Middle frontal gyrus (tissue), 1 donor: ENCODE measurements at regions not wholly inside any gene's neighbourhood (a gene's known extent, or its start where the extent isn't known, plus 50 kb on each side); places are given as distances from the start of the nearest gene placed in this dataset.

ENCODE experiments used
- DNase-seq: peaks from one replicate; pipeline ENCODE4 v3.0.0-alpha.2; 2015; ENCODE audit warnings: low spot score; ENCODE audit errors: extremely low spot score

DNA sequence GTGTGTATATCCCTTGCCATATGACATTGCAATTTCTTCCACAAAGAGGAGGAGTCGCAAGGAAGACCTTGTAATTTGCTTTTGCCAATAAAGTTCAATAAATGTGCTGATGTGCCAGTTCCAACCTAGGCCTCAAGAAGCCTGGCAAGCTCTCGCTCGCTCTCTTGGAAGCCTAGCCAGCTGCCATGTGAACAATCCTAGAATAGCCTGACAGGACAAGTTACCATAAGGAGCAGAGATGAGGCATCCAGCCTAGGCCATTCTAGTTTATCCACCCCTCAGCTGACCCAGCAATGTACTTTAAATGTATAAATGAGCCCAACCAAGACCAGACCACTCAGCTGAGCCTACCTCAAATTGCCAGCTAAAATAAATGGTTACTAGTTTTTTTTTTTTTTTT, 145.7 kb upstream of the QRFPR start:
- no peak for DNase-seq

DNA sequence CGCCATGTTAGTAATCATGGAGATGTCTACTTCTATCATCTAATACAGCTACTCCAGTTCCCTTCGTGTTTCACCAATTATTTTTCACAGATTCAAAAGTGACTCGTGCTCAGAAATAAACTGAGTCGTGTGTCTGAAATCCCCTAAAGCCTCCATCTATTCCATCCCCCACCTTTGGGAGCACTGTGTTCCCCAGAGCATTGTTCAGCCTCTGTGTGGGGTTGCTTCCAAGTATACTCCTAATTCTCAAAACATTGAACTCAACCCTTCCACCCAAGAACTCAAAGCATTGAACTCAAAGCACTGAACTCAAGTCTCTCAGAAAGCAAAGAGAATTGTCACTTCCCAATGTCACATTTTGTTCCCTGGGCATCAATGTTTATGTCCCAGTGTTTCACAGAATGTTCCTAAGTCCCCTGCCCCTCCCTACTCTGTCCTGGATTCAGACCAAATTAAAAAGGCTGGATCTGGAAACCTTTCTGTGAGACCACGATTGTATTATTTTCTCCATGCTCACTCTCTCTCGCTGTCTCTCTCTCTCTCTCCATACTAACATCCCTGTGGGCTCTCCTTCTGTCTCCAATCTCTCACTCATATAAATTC, 138.5 kb upstream of the QRFPR start:
- DNase-seq: no peak

DNA sequence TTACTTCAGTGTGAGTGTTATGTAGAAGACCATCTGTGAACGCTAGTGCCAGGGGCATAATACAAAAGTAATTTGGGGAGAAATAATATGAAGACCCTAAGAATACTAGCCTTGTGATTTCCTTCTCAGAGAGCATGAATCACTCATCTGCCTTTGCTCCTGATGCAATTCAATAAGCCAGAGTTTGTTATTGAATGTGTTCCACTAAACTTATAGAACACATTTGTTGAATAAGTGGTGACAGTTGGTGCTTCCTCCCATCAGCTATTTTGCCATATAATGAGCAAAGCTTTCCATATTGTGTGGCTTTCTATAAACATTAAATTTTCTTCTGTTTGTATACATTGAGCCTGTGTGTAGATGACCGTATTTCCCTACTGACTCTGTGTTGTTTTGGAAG, 136.4 kb upstream of the QRFPR start:
- no peak for DNase-seq

GRCh38 chr4:121514443-121514842, 133.6 kb upstream of the QRFPR start:
- no peak for DNase-seq

- no peak for DNase-seq
Measured at GRCh38 chr4:121510341-121510874, 129.6 kb upstream of the QRFPR start.

DNA sequence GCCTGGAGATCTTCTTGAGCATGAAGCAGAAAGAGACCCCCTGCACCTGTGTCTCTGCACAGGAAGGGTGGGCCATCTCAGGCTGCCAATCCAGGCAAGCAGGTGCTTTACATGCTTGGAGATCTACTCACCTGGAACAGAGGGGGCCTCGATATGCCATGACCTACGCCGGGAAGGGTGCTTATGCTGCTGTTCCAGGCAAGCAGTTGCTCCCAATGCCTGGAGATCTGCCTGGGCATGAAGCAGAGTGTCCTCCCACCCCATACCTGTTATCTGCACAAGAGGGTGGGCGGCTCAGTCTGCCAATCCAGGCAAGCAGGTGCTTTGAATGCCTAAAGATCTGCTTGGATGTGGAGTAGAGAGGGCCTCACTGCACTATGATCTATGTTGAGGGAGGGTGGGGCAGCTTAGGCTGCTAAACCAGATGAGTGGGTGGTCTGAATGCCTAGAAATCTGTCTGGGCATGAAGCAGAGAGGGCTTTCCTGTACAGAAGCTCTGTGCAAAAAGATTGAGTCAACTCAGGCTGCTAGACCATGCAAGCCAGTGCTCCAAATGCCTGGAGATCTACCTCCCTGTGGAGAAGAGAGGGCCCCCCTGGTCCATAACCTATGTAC, 104.5 kb upstream of the QRFPR start:
- DNase-seq: no peak

GRCh38 chr4:121484633-121485032, 103.8 kb upstream of the QRFPR start:
- no peak for DNase-seq

DNA sequence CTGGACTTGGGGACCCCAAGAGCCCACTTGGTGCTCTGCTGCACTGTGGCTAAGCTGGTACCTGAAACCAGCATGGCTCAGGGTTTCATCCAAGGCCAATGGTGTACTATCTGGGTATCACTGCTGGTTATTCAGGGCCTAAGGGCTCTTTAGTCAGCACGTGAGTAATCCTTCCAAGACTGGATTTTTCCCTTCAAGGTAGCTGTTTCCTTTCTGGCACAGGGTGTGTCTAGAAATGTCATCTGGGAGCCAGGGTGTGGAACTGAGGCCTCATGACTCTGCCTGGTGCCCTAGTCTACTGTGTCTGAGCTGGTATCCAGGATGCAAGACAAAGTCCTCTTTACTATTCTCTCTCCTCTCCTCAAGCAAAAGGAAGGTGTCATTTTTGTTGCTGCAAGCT, 99.0 kb upstream of the QRFPR start:
- DNase-seq: no peak

GRCh38 chr4:121477480-121477879, 96.7 kb upstream of the QRFPR start:
- no peak for DNase-seq

DNA sequence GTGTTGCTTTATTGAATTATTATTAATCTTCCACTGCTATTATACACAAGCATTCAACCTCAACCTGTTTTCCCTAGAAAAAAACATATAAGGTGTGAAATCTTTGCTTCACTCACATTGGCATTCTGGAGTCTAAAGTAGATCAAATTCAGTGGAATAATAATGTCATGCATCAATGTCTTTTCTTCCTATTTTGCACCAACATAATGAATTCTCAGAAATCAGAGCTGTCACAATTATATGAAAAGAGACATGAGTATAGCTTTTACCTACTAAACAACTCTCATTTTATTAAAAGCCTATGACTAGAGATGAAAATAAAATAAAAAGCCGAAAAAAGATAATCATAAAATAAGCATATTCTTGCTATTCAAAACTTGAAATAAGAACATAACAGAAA, 96.3 kb upstream of the QRFPR start:
- no peak for DNase-seq

DNA sequence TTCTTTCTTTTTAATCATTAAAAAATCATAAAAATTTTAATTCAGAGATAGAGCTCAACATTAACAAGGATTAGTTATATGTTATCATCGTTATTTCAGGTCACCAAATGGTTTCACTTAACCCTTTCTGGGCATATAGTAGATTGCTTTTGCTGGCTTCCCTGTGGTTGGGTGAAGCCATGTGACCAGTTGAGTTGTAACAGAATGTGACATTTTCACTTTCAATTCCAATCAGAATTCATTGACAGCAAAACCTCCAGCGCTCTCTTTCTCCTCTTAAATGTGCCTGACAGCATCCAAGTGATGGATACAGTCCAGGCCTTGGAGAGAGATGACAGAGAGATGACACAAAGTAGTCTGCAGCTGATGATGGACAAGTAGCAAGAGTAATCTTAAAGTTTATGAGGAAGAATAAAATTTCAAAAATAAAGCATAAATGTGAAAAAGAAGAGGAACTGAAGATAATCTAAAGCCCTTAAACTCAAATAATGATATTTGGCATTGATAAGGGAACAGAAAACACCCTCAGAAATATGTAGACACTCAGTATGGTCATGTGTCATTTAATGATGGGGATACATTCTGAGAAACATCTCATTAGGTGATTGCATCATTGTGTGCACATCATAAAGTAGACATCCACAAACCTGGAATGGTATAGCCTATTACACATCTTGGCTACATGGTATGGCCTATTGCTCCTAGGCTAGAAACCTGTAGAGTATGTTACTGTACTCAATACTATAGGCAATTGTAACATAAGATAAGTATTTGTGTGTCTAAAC, 92.3 kb upstream of the QRFPR start:
- DNase-seq: no peak

DNA sequence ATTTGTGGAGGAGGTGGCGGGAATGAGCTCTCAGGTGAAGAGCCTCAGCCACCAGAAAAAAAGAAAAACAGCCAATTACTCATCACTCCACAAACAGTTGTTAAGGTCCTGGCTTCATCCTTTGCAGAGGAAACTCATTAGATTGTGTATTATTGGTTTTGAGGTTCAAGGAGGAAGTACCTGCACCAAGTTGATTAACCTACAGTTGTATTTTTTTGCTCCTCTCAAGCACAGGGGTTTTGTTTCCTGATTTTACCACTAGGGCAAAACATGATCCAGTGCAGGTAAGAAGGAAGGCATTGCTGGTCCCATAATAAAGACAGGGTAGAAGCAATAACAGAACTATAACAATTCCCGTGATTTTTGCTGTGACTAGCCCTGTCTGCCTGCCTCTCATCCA, 84.0 kb upstream of the QRFPR start:
- no peak for DNase-seq

DNA sequence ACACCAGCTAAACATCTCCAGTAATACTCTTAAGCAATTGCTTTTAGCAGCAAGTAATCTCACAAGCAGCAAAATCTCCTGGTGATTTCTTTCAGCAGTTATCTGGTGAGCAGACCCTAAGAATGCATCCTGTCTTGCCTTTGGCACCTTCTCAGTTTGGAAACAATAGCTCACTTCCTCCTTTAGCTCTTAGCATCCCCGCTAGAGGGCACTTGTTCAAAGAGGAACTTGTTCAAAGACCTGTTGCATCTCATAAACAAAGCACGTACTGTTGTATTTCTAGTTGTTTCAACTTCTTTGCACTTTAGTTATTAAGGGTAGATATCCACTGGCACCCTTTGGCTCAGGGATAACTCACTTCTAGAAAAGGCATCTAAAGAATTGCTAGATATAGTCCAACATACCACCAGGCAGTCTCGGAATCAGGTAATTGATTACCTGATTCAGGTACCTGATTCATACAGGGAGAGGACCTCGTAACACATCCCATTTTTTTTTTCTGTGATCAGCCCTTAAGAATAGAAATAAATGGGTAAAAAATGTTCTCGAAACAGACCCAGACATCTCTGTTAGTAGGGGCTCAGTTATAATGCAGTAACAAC, 81.9 kb upstream of the QRFPR start:
- peak; percentile 29 for DNase-seq

DNA sequence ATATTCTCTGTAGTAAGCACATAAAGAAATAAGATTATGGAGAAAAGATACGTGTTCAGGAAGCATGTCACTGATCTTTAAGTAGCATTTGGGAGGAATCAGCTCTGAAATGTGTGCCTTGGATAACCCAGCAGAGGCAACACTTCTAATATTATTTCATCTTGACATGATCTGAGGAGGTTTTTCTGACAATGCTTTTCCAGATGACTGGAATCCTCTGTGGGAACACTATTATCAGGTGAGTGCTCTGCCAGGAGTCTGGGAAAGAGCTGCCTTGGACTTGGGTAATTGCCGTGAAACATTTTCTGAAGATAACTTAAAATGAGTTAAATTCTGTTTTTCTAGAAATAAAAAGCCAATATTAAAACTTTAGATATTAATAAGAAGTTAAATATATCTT, 78.2 kb upstream of the QRFPR start:
- DNase-seq: no peak

DNA sequence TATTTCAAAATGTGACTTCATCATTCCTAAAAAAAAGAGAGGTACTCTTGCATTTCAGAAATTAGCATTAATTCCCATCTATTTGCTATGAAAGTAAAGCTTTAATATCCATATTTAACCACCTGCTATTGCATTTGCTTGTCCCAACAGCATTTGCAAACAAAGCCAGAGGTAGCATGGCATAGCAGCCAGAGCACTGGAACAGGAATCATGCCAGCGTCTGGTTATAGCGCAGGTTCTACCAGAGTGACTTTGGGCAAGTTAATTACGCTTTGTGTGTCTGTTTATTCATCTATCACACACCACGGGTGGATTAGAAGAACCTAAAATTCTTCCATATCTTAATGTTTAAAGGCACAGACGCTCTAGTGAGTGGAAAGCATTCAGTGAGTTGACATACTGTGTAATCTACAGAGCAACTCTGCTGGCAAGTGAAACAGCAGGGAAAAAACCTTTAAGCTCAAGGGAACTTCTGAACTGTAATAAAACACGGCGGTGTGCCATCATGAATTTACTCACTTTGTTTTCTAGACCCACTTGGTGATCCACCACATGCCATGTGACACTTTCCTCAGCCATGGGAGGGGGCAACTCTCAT, 76.6 kb upstream of the QRFPR start:
- no peak for DNase-seq

DNA sequence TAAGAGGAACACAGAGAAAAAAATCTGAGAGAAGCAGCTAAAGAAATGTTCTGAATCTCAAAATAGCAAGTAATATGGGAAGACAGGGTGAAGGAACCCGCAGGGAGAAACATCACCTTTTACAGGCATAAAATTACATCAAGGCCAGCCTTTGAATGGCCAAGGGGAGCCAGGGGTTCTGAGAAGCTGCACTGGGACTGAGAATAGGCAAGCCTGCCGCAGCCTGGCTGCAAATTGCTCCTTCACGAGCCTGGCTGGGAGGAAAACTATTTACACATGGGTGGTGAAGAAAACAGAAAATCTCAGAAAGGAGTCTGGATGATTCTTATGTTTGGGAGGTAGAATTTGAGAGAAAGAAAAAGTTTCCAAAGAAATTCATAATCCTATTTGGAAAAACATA, 74.5 kb upstream of the QRFPR start:
- no peak for DNase-seq

- no peak for DNase-seq
Measured at GRCh38 chr4:121454251-121454979, 73.6 kb upstream of the QRFPR start.

- no peak for DNase-seq
Measured at GRCh38 chr4:121451310-121451709, 70.5 kb upstream of the QRFPR start.

DNA sequence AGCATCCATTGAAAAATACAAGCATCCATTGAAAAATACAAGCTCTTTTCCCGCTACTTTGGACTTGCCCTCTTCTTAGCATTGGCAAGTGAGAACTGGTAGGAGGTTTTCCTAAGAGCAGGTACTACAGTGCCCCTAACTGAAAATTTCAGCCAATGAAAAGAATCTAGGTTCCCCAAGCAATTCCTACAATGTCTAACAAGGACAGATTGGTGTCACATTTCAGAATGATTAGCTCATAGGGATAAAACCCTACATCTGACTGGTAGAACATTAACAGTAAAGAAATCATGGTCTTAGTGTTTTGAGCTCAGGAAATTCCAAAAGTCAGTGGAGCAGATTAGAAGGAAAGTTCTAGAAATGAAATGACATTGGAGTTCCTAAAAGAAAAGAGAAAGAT, 68.6 kb upstream of the QRFPR start:
- no peak for DNase-seq

- DNase-seq: no peak
Measured at GRCh38 chr4:121448231-121448630, 67.4 kb upstream of the QRFPR start.

- no peak for DNase-seq
Measured at GRCh38 chr4:121439669-121440068, 58.9 kb upstream of the QRFPR start.
